Transverse colon (tissue), 4 donors: ENCODE measurements at regions not wholly inside any gene's neighbourhood (a gene's known extent, or its start where the extent isn't known, plus 50 kb on each side); places are given as distances from the start of the nearest gene placed in this dataset.

Experiments
- DNase-seq: peaks from one replicate; pipeline ENCODE4 v3.0.0-alpha.2; 2019
- H3K27ac ChIP-seq, 4 donors: fragments of 200-600 bp; sonication (generic); 2 replicates each; pipeline ENCODE4 v1.5.1; 2016 to 2018; ENCODE audit warnings: inconsistent platforms in 4 of 4
- H3K27me3 ChIP-seq: fragments of 200-600 bp; sonication (generic); 2 replicates; pipeline ENCODE4 v1.5.1; 2017; ENCODE audit warnings: inconsistent platforms
- H3K36me3 ChIP-seq, 4 donors: fragments of 200-600 bp; sonication (generic); 2 replicates each; pipeline ENCODE4 v1.5.1; 2017 to 2019; ENCODE audit warnings: inconsistent platforms in 4 of 4
- H3K4me1 ChIP-seq, 4 donors: fragments of 200-600 bp; sonication (generic); 2 replicates each; pipeline ENCODE4 v1.5.1; 2017 to 2020; ENCODE audit warnings: inconsistent platforms in 4 of 4
- H3K4me3 ChIP-seq, 4 donors: fragments of 200-600 bp; sonication (generic); 1 replicate in 1 of 4; 2 replicates in 3 of 4; pipeline versions ENCODE4 v1.5.1 to v1.6.1; 2017 to 2019; ENCODE audit warnings: inconsistent platforms in 4 of 4
- H3K9me3 ChIP-seq, 2 donors: fragments of 200-600 bp; sonication (generic); 2 replicates each; pipeline ENCODE4 v1.5.1; 2017 to 2019; ENCODE audit warnings: inconsistent platforms in 2 of 2
- EP300 ChIP-seq: sonication (generic); formaldehyde crosslinking; IDR thresholded peaks from one replicate; pipeline ENCODE4 v1.6.1; 2017; ENCODE audit warnings: antibody characterized with exemption, low read depth
- POLR2A ChIP-seq: fragments of 450-650 bp; IDR thresholded peaks from one replicate; pipeline ENCODE4 v1.6.1; 2016; ENCODE audit warnings: antibody characterized with exemption, mild to moderate bottlenecking, moderate library complexity
- POLR2AphosphoS5 ChIP-seq, 3 donors: sonication (generic); formaldehyde crosslinking; IDR thresholded peaks; one replicate each; pipeline ENCODE4 v1.6.1; 2016; ENCODE audit warnings: antibody characterized with exemption in 3 of 3
- WGBS, 2 donors: methylation state at CpG; one replicate each; pipeline ENCODE4 v1.1.5; 2018; ENCODE audit warnings: low coverage in 1 of 2; 5-methylcytosine and 5-hydroxymethylcytosine counted together
- in situ Hi-C, 4 donors: fragments of 200-750 bp; cut with MboI; loops; one replicate each; pipeline versions ENCODE4 v1.15.0 to v1.15.1; 2017; ENCODE audit warnings: low sequenced_read_pairs in 3 of 4, low pct_ligation_motif_present in 1 of 4, low pct_unique_long_range_greater_than_20kb in 1 of 4
- intact Hi-C: fragments of 100-400 bp; cut with DNase I; formaldehyde crosslinking; loops from one replicate; pipeline ENCODE4 v1.15.1; 2023; ENCODE audit warnings: low total_unique reads
- TF ChIP-seq, protein P1 (sequence below), 5 experiments: fragments of 200-600 bp in 3 of 5; fragments of 450-650 bp in 2 of 5; sonication (generic) in 3 of 5; IDR thresholded peaks; 1 replicate in 2 of 5; 2 replicates in 3 of 5; pipeline ENCODE4 v1.5.1; 2016 to 2017; ENCODE audit warnings: antibody characterized with exemption in 5 of 5, inconsistent platforms in 3 of 5, mild to moderate bottlenecking in 2 of 5, moderate library complexity in 1 of 5

DNA sequence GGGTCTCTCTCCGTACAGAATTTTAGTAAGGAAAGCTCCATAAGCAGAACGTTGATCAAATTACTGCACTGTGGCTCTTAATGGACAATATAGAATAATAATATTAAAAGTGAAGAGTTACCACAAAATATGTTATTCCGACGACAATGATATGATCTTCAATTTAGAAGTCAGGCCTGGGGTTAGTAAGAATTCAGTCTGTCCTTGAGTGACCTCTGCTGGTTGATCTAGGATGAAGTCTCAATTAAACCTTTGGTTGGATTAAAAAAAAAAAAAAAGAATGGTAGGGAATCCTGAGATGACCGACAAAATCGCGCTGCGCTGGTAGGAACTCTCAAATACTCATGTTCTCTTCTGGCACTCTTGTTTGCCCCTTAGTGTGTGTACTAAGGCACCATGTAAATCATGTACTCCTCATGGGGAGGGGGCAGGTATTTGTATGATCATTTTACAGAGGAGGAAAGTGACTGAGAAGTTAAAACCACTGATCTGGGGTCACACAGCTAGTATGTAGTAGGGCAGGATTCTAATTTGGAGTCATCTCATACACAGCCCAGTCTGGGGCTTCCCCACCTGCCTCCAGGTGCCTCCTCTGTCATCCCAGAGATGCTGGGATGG, 161.3 kb upstream of the NPVF start:
- peak; percentile 13 for DNase-seq
- in situ Hi-C loops = loop anchor here (5.0 to 10.0 kb wide), 9 partner anchors 127 to 463 kb away; no protein-coding TSS in a partner anchor
- Histone ChIP-seq H3K27ac (peak overlapping the region in 2 of 4 donors; percentile 3 to 31), H3K4me1 (peaks cover 0 to 41% (median 24%) of the 10 kb centered on the region in 4 donors), H3K9me3 (no peaks in the 10 kb centered on the region), H3K36me3 (no peaks in the 10 kb centered on the region), H3K27me3 (no peaks in the 10 kb centered on the region), H3K4me3 (no peak overlapping the region)
- intact Hi-C loops = loop anchor here (2.0 to 5.0 kb wide), 4 partner anchors 131 to 463 kb away; no protein-coding TSS in a partner anchor
- TF ChIP-seq, protein P1, sequence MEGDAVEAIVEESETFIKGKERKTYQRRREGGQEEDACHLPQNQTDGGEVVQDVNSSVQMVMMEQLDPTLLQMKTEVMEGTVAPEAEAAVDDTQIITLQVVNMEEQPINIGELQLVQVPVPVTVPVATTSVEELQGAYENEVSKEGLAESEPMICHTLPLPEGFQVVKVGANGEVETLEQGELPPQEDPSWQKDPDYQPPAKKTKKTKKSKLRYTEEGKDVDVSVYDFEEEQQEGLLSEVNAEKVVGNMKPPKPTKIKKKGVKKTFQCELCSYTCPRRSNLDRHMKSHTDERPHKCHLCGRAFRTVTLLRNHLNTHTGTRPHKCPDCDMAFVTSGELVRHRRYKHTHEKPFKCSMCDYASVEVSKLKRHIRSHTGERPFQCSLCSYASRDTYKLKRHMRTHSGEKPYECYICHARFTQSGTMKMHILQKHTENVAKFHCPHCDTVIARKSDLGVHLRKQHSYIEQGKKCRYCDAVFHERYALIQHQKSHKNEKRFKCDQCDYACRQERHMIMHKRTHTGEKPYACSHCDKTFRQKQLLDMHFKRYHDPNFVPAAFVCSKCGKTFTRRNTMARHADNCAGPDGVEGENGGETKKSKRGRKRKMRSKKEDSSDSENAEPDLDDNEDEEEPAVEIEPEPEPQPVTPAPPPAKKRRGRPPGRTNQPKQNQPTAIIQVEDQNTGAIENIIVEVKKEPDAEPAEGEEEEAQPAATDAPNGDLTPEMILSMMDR (IDR thresholded peaks at IDR 0.05) = peak; percentile 50 to 74 (median 54)
- TF ChIP-seq POLR2A (no peak), EP300 (no peak), POLR2AphosphoS5 (IDR thresholded peaks at IDR 0.05) (no peak)
- 8 to 12% methylated on average over 8 of the region's 8 CpGs for WGBS, 2 donors

DNA sequence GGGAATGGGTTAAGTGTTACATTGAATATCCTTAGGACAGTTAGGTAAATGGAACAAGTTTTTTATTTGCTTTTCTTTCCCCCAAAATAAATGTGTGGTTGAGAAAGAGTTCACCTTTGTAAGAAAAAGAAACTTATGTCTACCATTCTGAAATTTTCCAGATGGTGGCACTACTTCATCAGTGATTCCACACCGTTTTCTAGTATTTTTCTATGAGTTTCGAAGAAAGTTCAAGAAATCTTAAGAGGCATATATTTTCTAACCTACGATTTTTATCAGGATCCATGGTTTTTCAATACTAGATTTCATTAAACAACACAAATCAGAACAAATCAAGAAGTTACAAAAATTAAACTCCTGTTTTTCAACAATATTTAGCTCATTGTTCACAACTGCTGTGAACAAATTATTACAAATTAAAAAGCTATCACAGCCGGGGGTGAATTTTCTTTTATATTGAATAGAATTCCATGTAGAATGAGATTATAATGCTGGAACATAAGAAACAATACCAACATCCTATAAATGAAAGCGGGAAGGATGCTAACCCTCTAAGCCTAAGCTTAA, 163.1 kb upstream of the NPVF start:
- Histone ChIP-seq H3K9me3 (no peaks in the 10 kb centered on the region), H3K27ac (peak overlapping the region; percentile 62 to 72 (median 64)), H3K4me1 (peaks cover 0 to 35% (median 21%) of the 10 kb centered on the region in 4 donors), H3K36me3 (no peaks in the 10 kb centered on the region), H3K27me3 (no peaks in the 10 kb centered on the region), H3K4me3 (no peak overlapping the region)
- intact Hi-C loops (loop anchor here (2.0 to 5.0 kb wide), 3 partner anchors 171 to 461 kb away; no protein-coding TSS in a partner anchor), in situ Hi-C loops (loop anchor here (5.0 to 10.0 kb wide), 7 partner anchors 137 to 461 kb away; no protein-coding TSS in a partner anchor)
- TF ChIP-seq, protein P1 (IDR thresholded peaks at IDR 0.05) = peak; percentile 36 to 77 (median 52)
- TF ChIP-seq POLR2AphosphoS5 (IDR thresholded peaks at IDR 0.05) (no peak), EP300 (no peak), POLR2A (no peak)
- WGBS, 2 donors = 19 to 26% methylated on average over 5 of the region's 5 CpGs
- DNase-seq = no peak

DNA sequence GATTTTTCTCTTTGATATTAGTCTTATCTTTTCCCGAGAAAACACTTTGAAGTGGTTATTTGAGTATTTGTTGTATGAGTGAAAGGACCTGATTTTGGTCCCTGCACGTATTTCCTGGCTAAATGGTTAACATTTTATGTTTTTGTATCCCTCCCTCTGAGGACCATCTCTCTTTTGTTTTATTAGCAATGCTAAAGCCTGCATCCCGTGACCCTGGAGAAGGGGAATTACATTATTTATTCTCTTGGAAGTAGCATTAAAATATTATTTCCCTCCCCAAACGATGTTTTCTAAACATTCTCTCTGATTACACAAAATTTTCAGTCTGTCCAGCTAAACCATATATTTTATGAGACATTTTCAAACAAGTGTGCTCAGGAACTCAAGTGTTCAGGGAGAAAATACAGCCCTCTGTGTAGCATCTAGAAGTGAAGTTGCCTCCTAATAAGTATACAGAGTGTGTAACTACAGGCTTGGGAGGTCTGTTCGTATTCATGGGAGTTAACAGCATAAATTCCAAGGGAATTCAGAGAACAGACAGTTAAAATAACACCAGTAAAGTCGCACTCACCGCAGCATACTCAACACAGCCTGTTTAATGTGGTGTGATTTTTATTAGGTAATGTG, 163.8 kb upstream of the NPVF start:
- in situ Hi-C loops = loop anchor here (5.0 to 10.0 kb wide), 7 partner anchors 137 to 460 kb away; no protein-coding TSS in a partner anchor
- Histone ChIP-seq H3K27ac (peak overlapping the region; percentile 62 to 72 (median 64)), H3K4me1 (peaks cover 0 to 35% (median 21%) of the 10 kb centered on the region in 4 donors), H3K36me3 (no peaks in the 10 kb centered on the region), H3K4me3 (no peak overlapping the region), H3K27me3 (no peaks in the 10 kb centered on the region), H3K9me3 (no peaks in the 10 kb centered on the region)
- TF ChIP-seq POLR2A (no peak), POLR2AphosphoS5 (IDR thresholded peaks at IDR 0.05) (no peak), EP300 (no peak)
- intact Hi-C loops = loop anchor here (2.0 to 5.0 kb wide), 3 partner anchors 170 to 461 kb away; no protein-coding TSS in a partner anchor
- WGBS, 2 donors = 57 to 69% methylated on average over 7 of the region's 7 CpGs
- no peak for DNase-seq

DNA sequence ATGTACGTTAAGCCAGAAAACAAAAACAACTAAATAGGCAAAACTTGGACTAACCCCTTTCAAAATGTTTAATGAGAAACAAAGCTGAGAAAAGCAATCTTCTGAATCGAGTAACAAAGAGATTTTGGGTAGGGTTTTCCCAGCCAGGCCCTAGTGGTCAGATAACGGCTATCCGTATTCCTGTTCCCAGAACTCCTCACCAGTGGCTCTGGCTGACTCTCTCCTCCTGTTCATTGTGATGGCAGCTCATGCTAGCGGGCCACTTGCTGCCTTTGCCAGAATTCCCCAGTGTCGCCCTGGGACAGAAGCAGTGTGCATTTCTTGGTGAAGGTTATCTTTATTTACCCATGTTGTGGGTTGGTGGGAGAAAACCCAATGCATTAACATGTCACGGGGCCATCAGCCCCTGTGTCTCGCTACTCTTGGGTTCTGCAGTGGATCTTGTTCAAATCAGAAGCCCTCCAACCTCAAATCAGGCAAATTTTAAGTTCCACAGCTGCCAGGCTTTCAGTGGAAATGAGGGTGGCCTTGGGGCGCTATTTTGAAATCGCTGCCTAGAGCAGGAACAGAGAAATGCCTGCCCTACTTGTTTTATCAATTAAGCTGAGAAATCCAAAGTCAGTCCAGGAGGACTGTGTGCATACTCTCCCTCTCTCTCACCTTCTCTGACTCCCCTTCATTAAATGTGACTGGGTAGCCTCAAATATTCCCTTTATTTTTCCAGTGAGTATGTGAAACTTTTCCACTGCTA, 164.5 kb upstream of the NPVF start:
- DNase-seq = no peak
- no peaks in the 10 kb centered on the region for H3K36me3 ChIP-seq
- 69 to 86% methylated on average over 2 to 10 of the region's 10 CpGs for WGBS, 2 donors
- H3K27ac ChIP-seq = peak overlapping the region; percentile 62 to 72 (median 64)
- no peaks in the 10 kb centered on the region for H3K9me3 ChIP-seq
- H3K27me3 ChIP-seq = no peaks in the 10 kb centered on the region
- intact Hi-C loops (loop anchor here (5.0 kb wide), 2 partner anchors 170 to 270 kb away; no protein-coding TSS in a partner anchor), in situ Hi-C loops (loop anchor here (5.0 to 10.0 kb wide), 7 partner anchors 138 to 460 kb away; no protein-coding TSS in a partner anchor)
- no peak overlapping the region for H3K4me3 ChIP-seq
- TF ChIP-seq EP300 (no peak), POLR2A (no peak), POLR2AphosphoS5 (IDR thresholded peaks at IDR 0.05) (no peak)
- TF ChIP-seq, protein P1 (IDR thresholded peaks at IDR 0.05) = no peak
- peaks cover 0 to 35% (median 21%) of the 10 kb centered on the region in 4 donors for H3K4me1 ChIP-seq
